Esophagus squamous epithelium (tissue), 5 donors: ENCODE measurements at regions not wholly inside any gene's neighbourhood (a gene's known extent, or its start where the extent isn't known, plus 50 kb on each side); places are given as distances from the start of the nearest gene placed in this dataset.

ENCODE experiments used
- DNase-seq: peaks from one replicate; lab custom pipeline; 2025; lab: John Stamatoyannopoulos, UW
- H3K27ac ChIP-seq, 4 donors: fragments of 200-600 bp; sonication (generic); one replicate each; pipeline ENCODE4 v1.5.1; 2016 to 2019; ENCODE audit warnings: mild to moderate bottlenecking in 1 of 4
- H3K27me3 ChIP-seq, 4 donors: fragments of 200-600 bp; sonication (generic); 1 replicate in 3 of 4; 2 replicates in 1 of 4; pipeline versions ENCODE4 v1.5.1 to v1.6.0; 2017 to 2021; ENCODE audit warnings: antibody characterized with exemption in 1 of 4
- H3K36me3 ChIP-seq, 3 donors: fragments of 200-600 bp; sonication (generic); one replicate each; pipeline ENCODE4 v1.5.1; 2016 to 2019
- H3K4me1 ChIP-seq, 3 donors: fragments of 200-600 bp; sonication (generic); one replicate each; pipeline ENCODE4 v1.5.1; 2017 to 2019
- H3K4me3 ChIP-seq, 4 donors: fragments of 200-600 bp; sonication (generic); 1 replicate in 3 of 4; 2 replicates in 1 of 4; pipeline ENCODE4 v1.5.1; 2016 to 2019; ENCODE audit warnings: mild to moderate bottlenecking in 2 of 4, moderate library complexity in 1 of 4
- H3K9me3 ChIP-seq, 3 donors: fragments of 200-600 bp; sonication (generic); one replicate each; pipeline ENCODE4 v1.5.1; 2016 to 2019
- CTCF ChIP-seq, 6 experiments: fragments of 450-650 bp in 4 of 6; fragments of 200-600 bp in 2 of 6; sonication (generic) in 2 of 6; IDR thresholded peaks; one replicate each; pipeline ENCODE4 v1.5.1; 2016 to 2019; ENCODE audit warnings: antibody characterized with exemption in 6 of 6, mild to moderate bottlenecking in 4 of 6, moderate library complexity in 4 of 6
- POLR2A ChIP-seq, 4 donors: fragments of 450-650 bp; IDR thresholded peaks; one replicate each; pipeline ENCODE4 v1.6.1; 2017; ENCODE audit warnings: antibody characterized with exemption in 4 of 4, mild to moderate bottlenecking in 4 of 4, moderate library complexity in 3 of 4
- WGBS, 2 donors: methylation state at CpG; one replicate each; pipeline ENCODE4 v1.1.5; 2018; 5-methylcytosine and 5-hydroxymethylcytosine counted together
- intact Hi-C: fragments of 100-400 bp; cut with DNase I; formaldehyde crosslinking; loops from one replicate; pipeline ENCODE4 v1.15.0; 2022
- donor health status: DM: yes; HTN: yes; CAD: no.

- H3K27ac ChIP-seq: no peak overlapping the region
- no peaks in the 10 kb centered on the region for H3K9me3 ChIP-seq
- no peak for DNase-seq
- H3K4me3 ChIP-seq: no peak overlapping the region
- intact Hi-C loops: no loop called here
- H3K36me3 ChIP-seq: no peaks in the 10 kb centered on the region
- WGBS, 2 donors: 39 to 40% methylated on average over 4 of the region's 4 CpGs
- no peaks in the 10 kb centered on the region for H3K4me1 ChIP-seq
- no peaks in the 10 kb centered on the region for H3K27me3 ChIP-seq
- TF ChIP-seq CTCF (IDR thresholded peaks at IDR 0.05) (no peak), POLR2A (IDR thresholded peaks at IDR 0.05) (no peak)
These were observed 970.6 kb downstream of the MRPL39 start for GRCh38 chr21:24636696-24637095.

GRCh38 chr21:24634749-24635148 is 972.5 kb downstream of the MRPL39 start:
- TF ChIP-seq CTCF (IDR thresholded peaks at IDR 0.05): no peak
- no peak for TF ChIP-seq POLR2A (IDR thresholded peaks at IDR 0.05)
- Histone ChIP-seq H3K4me1 (no peaks in the 10 kb centered on the region), H3K4me3 (no peak overlapping the region), H3K27me3 (no peaks in the 10 kb centered on the region), H3K9me3 (no peaks in the 10 kb centered on the region), H3K36me3 (no peaks in the 10 kb centered on the region), H3K27ac (no peak overlapping the region)
- intact Hi-C loops: no loop called here
- DNase-seq: no peak
- 87 to 90% methylated on average over 3 of the region's 3 CpGs for WGBS, 2 donors

- TF ChIP-seq POLR2A (IDR thresholded peaks at IDR 0.05) (no peak), CTCF (IDR thresholded peaks at IDR 0.05) (no peak)
- Histone ChIP-seq H3K27ac (no peak overlapping the region), H3K36me3 (no peaks in the 10 kb centered on the region), H3K9me3 (no peaks in the 10 kb centered on the region), H3K27me3 (no peaks in the 10 kb centered on the region), H3K4me1 (no peaks in the 10 kb centered on the region), H3K4me3 (no peak overlapping the region)
- DNase-seq: no peak
- 50 to 52% methylated on average over 1 of the region's 1 CpG for WGBS, 2 donors
- intact Hi-C loops: no loop called here
These were observed 978.7 kb downstream of the MRPL39 start for GRCh38 chr21:24628536-24628935.

- Histone ChIP-seq H3K4me3 (no peak overlapping the region), H3K9me3 (no peaks in the 10 kb centered on the region), H3K27me3 (no peaks in the 10 kb centered on the region), H3K27ac (no peak overlapping the region), H3K4me1 (no peaks in the 10 kb centered on the region), H3K36me3 (no peaks in the 10 kb centered on the region)
- intact Hi-C loops: no loop called here
- TF ChIP-seq CTCF (IDR thresholded peaks at IDR 0.05): no peak
- no peak for TF ChIP-seq POLR2A (IDR thresholded peaks at IDR 0.05)
- no peak for DNase-seq
These were observed 979.2 kb downstream of the MRPL39 start for GRCh38 chr21:24628046-24628445.

GRCh38 chr21:24617819-24618218 is 989.5 kb downstream of the MRPL39 start:
- Histone ChIP-seq H3K27ac (no peak overlapping the region), H3K4me3 (no peak overlapping the region), H3K27me3 (no peaks in the 10 kb centered on the region), H3K9me3 (peaks cover 0 to 10% (median 6%) of the 10 kb centered on the region in 3 donors), H3K36me3 (no peaks in the 10 kb centered on the region), H3K4me1 (no peaks in the 10 kb centered on the region)
- no peak for DNase-seq
- intact Hi-C loops: no loop called here
- 58 to 68% methylated on average over 2 of the region's 2 CpGs for WGBS, 2 donors
- TF ChIP-seq CTCF (IDR thresholded peaks at IDR 0.05) (no peak), POLR2A (IDR thresholded peaks at IDR 0.05) (no peak)
